Tibial nerve (tissue), 4 donors: ENCODE measurements at regions not wholly inside any gene's neighbourhood (a gene's known extent, or its start where the extent isn't known, plus 50 kb on each side); places are given as distances from the start of the nearest gene placed in this dataset.
"Not testable (repeated sequence)": the region's sequence is repeated elsewhere in the genome, so short reads cannot be mapped to it uniquely, and the experiment has no call there.

ENCODE experiments used
- CTCF ChIP-seq, 5 experiments: fragments of 200-600 bp in 3 of 5; fragments of 450-650 bp in 2 of 5; sonication (generic) in 3 of 5; IDR thresholded peaks; one replicate each; pipeline ENCODE4 v1.5.1; 2016 to 2019; ENCODE audit warnings: antibody characterized with exemption in 5 of 5, mild to moderate bottlenecking in 3 of 5, moderate library complexity in 2 of 5
- EP300 ChIP-seq, 2 donors: sonication (generic); formaldehyde crosslinking; IDR thresholded peaks; one replicate each; pipeline ENCODE4 v1.6.1; 2017; ENCODE audit warnings: antibody characterized with exemption in 2 of 2, mild to moderate bottlenecking in 1 of 2
- POLR2A ChIP-seq, 2 donors: fragments of 450-650 bp; IDR thresholded peaks; one replicate each; pipeline ENCODE4 v1.6.1; 2017; ENCODE audit warnings: antibody characterized with exemption in 2 of 2, mild to moderate bottlenecking in 2 of 2, moderate library complexity in 2 of 2

- TF ChIP-seq CTCF, POLR2A, EP300 (IDR thresholded peaks at IDR 0.05): not testable (repeated sequence)
These were observed 106.8 kb upstream of the ZNF195 start for GRCh38 chr11:3485737-3486136.
